ENCODE measurements at regions not wholly inside any gene's neighbourhood (a gene's known extent, or its start where the extent isn't known, plus 50 kb on each side); places are given as distances from the start of the nearest gene placed in this dataset.

DNA sequence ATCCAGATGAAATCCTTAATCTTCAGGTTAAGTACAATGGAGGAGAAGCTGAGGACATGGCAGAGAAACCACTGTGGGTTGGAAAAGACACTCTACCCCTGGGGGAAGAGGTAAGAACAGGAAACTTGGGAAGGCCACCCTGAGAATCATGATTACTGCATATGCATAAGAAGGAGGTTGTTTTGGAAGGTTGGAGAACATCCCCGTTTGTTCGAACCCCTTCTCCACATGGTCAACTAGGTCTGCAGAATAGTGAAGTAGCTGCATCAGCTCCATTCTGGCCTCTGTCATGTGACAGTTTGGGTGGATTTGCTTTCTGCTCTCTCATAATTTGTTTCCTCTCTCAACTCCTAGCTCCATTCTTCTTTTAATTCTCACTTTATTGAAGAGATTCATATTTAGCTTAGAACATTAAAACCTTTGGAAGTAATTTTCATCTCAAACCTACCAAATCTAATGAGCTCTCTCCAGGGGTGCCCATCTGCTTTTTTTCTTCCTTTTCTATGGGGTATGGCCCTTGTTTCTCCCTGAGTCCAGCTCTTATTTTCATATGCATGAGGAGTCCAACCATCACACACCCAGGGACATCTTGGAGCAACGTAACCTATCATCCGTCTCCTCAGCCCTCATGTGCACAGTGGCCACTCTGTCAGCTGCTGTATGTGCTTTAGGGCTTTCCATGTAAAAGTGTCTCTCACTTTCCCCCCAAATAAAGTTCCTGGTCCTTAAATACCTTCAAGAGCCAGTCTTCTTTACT is 820.3 kb downstream of the TMEM121 start:
- ChIA-PET POLR2A (ENCODE audit: partially characterized antibody) (no interaction called here), CTCF (ENCODE audit: partially characterized antibody) (no interaction called here)
- Histone ChIP-seq H3K18ac (ENCODE audit: extremely low read depth, low read length) (no peak overlapping the region), H2AFZ (ENCODE audit: low read length) (no peak overlapping the region), H3K9ac (replicated peaks in 1 of 4; ENCODE audit: extremely low read depth in 1 of 4, low read depth in 3 of 4, low read length in 3 of 4) (no peak overlapping the region), H3K14ac (ENCODE audit: insufficient read length) (no peak overlapping the region), H2BK5ac (ENCODE audit: low read depth, low read length) (no peak overlapping the region), H3K27me3 (replicated peaks in 1 of 4; ENCODE audit: control insufficient read depth in 3 of 4, extremely low read depth in 1 of 4, insufficient read depth in 3 of 4, low read length in 3 of 4) (no peaks in the 10 kb centered on the region), H4K8ac (ENCODE audit: extremely low read depth, insufficient read depth, low read length) (no peak overlapping the region), H4K20me1 (replicated peaks in 1 of 2; ENCODE audit: control insufficient read depth in 1 of 2, insufficient read depth in 2 of 2, low read length in 2 of 2) (no peaks in the 10 kb centered on the region), H3K56ac (replicated peaks; ENCODE audit: insufficient read length, low read depth, low read length) (no peak overlapping the region), H3K4me3 (ENCODE audit: extremely low read depth in 1 of 4, insufficient read depth in 2 of 4, low read depth in 3 of 4, low read length in 4 of 4) (no peak overlapping the region), H2BK120ac (replicated peaks; ENCODE audit: low read depth, low read length) (no peak overlapping the region), H4K91ac (replicated peaks; ENCODE audit: insufficient read length, low read length) (no peak overlapping the region), H2BK20ac (ENCODE audit: low read length) (no peak overlapping the region), H3K23me2 (ENCODE audit: low read depth, low read length) (no peaks in the 10 kb centered on the region), H3K23ac (ENCODE audit: insufficient read length) (no peak overlapping the region), H3K4me2 (ENCODE audit: insufficient read depth in 1 of 2, low read depth in 2 of 2, low read length in 2 of 2) (no peak overlapping the region), H3K79me1 (ENCODE audit: low read depth, low read length) (no peaks in the 10 kb centered on the region), H3K36me3 (ENCODE audit: control insufficient read depth in 2 of 4, insufficient read depth in 4 of 4, low read length in 3 of 4) (no peaks in the 10 kb centered on the region), H3K4me1 (replicated peaks in 1 of 4; ENCODE audit: control insufficient read depth in 3 of 4, insufficient read depth in 4 of 4, low read length in 3 of 4) (no peaks in the 10 kb centered on the region), H3K79me2 (ENCODE audit: control insufficient read depth in 1 of 2, insufficient read depth in 2 of 2, low read length in 2 of 2) (no peaks in the 10 kb centered on the region), H2BK15ac (ENCODE audit: low read length) (no peak overlapping the region), H3K9me3 (ENCODE audit: insufficient read depth in 2 of 2, low read depth in 1 of 2, low read length in 1 of 2) (peaks cover 0 to 14% of the 10 kb centered on the region in 2 experiments; a peak in 2 of 4 replicates), H2BK12ac (ENCODE audit: low read depth, low read length) (no peak overlapping the region), H2AK5ac (ENCODE audit: low read depth, low read length) (no peak overlapping the region), H4K5ac (ENCODE audit: insufficient read length, low read depth, low read length) (no peak overlapping the region), H3K27ac (ENCODE audit: low read depth, low read length) (no peak overlapping the region), H3K4ac (replicated peaks; ENCODE audit: insufficient read length, low read depth, low read length) (no peak overlapping the region)
- FAIRE-seq (no peak), DNase-seq (ENCODE audit: low read depth in 1 of 2, low spot score in 2 of 2) (no peak)
- TF ChIP-seq HDAC2 (IDR thresholded peaks at IDR 0.05; ENCODE audit: borderline replicate concordance in 1 of 2, low read depth in 2 of 2, low read length in 2 of 2) (no peak), EGR1 (IDR thresholded peaks at IDR 0.05; ENCODE audit: borderline replicate concordance, low read depth, low read length) (no peak), BACH1 (IDR thresholded peaks at IDR 0.05; ENCODE audit: low read length) (no peak), RAD21 (IDR thresholded peaks at IDR 0.05 in 1 of 2, conservative IDR thresholded peaks at IDR 0.05 in 1 of 2; ENCODE audit: low read depth in 2 of 2, low read length in 2 of 2) (no peak), TCF12 (IDR thresholded peaks at IDR 0.05; ENCODE audit: low read depth, low read length) (no peak), TBP (IDR thresholded peaks at IDR 0.05; ENCODE audit: low read depth, low read length) (no peak), POLR2A (IDR thresholded peaks at IDR 0.05; ENCODE audit: control extremely low read depth in 1 of 2, low read depth in 2 of 2, low read length in 2 of 2) (no peak), FOSL1 (IDR thresholded peaks at IDR 0.05; ENCODE audit: insufficient read depth, low read depth, low read length) (no peak), ASH2L (IDR thresholded peaks at IDR 0.05; ENCODE audit: low read length) (no peak), YY1 (IDR thresholded peaks at IDR 0.05; ENCODE audit: low read depth, low read length) (no peak), POU5F1 (IDR thresholded peaks at IDR 0.05; ENCODE audit: low read depth, low read length) (no peak), SRF (IDR thresholded peaks at IDR 0.05; ENCODE audit: low read depth, low read length) (no peak), KDM4A (IDR thresholded peaks at IDR 0.05; ENCODE audit: low read depth, low read length, severe bottlenecking) (no peak)
- TF ChIP-seq, protein P1, sequence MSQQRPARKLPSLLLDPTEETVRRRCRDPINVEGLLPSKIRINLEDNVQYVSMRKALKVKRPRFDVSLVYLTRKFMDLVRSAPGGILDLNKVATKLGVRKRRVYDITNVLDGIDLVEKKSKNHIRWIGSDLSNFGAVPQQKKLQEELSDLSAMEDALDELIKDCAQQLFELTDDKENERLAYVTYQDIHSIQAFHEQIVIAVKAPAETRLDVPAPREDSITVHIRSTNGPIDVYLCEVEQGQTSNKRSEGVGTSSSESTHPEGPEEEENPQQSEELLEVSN (IDR thresholded peaks at IDR 0.05) = no peak
- WGBS, 2 experiments (ENCODE audit: extremely low coverage in 1 of 2, insufficient coverage in 1 of 2, insufficient read length in 1 of 2, insufficient replicate concordance in 2 of 2, low coverage in 1 of 2, low lambda C conversion rate in 2 of 2, missing lambda C conversion rate in 1 of 2) = 83% methylated on average over 4 of the region's 4 CpGs; no CpG with 5 or more reads in 1 of the 2 experiments

Measured in H1 (cell line).